ENCODE measurements at regions not wholly inside any gene's neighbourhood (a gene's known extent, or its start where the extent isn't known, plus 50 kb on each side); places are given as distances from the start of the nearest gene placed in this dataset.
"Not testable (repeated sequence)": the region's sequence is repeated elsewhere in the genome, so short reads cannot be mapped to it uniquely, and the experiment has no call there.

DNA sequence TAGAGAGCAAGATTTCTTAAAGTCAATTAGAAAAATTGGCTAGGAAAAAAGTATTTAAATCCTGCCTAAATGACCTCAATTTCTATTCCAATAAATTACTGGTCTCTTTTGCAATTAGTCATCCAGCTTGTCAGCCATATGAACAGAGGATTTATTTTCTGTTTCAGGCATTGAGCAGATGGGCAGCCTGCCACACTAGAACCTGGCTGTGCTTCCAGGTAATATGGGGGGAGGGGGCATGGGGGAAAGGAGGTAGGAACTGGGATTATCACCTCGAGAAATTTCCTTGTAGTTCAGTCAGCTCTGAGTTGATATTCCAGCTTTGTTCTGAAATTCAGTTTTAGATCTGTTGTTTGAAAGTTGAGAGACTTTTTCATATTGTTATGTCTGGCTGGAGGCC lies 206.3 kb upstream of the LCORL start:
- DNase-seq = no peak
- no peak for ATAC-seq
- intact Hi-C loops (cut with DNase I) = no loop called here

DNA sequence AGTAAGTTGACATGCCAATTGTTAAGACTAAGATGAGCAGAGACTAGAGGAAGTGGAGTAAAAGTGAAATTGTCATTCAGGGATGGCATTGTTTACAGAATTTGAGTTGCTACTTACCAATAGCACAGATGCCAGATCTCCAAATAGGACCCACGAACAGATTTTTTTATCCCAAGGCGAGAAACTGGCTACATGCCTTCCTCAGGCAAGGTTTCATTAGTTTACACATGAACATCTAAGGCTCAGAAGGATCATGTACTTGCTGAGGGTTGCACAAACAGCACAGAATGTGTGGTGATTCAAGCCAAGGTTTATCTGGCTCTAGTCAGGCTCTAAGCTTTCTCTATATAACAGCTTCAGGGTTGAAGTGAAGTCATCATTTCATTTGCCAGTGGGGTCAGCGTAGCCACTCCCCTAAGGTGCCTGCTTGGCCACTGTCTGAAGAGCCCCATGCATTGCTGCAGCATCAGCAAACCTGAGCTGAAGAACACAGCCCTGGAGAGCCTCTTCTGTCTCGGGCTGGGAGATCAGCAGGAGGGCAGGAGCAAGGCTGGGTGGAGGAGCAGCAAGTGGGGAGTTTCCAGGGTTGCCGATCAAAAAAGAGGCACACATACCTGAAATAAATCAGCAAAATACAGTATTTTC lies 193.0 kb upstream of the LCORL start:
- ATAC-seq (no peak), DNase-seq (no peak)
- intact Hi-C loops (cut with DNase I) = no loop called here

DNA sequence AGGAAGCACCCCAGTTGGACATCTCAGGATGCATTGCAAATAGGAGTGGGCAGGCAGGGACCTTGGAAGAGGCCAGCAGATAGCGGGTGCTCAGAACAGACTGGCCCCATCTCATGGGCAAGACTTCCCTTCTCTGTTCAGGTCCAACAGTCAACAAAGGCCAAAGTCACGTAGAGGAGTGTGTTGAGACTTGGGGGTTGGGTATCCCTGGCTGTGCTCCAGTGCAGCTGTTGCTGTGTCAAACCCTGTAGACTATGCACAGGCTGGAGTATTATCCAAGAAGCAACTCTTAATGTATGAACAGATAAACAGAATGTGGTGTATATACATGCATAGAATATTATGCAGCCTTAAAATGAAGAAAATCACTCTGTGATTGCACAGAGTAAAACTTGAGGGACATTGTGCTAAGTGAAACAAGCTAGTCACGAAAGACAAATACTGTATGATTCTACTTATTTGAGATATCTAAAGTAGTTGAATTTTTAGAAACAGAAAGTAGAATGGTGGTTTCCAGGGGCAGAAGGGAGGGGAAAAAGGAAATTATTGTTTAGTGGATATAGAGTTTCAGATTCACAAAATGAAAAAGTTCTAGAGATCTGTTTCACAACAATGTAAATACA lies 192.1 kb upstream of the LCORL start:
- intact Hi-C loops (cut with DNase I) = no loop called here
- DNase-seq = no peak
- no peak for ATAC-seq

DNA sequence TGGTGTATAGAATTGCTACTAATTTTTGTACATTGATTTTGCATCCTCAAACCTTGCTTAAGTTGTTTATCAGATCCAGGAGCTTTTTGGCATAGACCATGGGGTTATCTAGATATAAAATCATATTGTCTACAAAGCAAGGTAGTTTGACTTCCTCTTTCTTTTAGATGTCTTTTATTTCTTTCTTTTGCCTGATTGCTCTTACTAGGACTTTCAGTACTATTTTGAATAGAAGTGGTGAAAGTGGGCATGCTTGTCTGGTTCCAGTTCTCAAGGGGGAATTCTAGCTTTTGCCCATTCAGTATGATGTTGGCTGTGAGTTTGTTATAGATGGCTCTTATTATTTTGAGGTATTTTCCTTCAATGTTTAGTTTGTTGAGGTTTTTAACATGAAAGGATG lies 187.9 kb upstream of the LCORL start:
- ATAC-seq (no peak), DNase-seq (no peak)
- intact Hi-C loops (cut with DNase I) = no loop called here

DNA sequence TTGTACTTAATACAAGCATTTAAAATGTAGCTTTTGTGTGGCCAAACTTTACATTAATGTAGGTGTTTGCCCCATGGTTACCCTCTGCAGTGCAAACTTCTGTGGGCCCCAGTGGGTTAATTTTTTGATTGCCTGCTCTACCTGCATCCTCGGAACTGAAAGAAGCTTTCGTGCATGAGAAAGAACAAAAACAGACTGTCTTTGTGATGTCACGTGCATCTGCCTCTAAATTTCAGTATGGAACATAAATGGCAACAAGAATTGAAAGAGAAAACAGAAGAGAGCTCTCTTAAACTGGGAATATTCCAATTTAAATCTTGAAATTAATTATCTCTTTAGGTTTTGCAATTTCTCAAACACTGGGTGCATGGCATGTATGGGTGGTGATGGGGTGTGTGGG lies 182.4 kb upstream of the LCORL start:
- ATAC-seq = no peak
- no peak for DNase-seq
- intact Hi-C loops (cut with DNase I) = no loop called here

GRCh38 chr4:18202486-18202885 lies 180.9 kb upstream of the LCORL start:
- ATAC-seq (no peak), DNase-seq (no peak)
- intact Hi-C loops (cut with DNase I) = no loop called here

DNA sequence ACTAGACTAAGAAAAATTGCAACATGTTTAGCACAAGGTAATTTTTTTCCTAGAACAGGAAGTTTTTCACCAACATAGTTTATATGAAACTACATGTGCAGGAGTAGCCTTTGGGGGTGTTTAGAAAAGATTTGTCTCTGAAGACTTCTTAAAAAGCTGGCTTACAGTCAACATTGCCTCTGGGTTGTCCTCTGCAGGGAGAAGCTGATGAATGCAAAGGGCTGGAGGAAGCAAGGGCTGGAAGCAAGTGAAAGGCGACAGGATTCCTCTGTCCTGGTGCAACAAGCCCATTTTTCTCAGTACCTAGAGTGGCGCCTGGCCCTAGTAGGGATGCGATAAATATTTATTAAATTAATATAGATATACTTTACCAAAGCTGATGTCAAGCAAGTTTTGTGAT lies 180.3 kb upstream of the LCORL start:
- DNase-seq (no peak), ATAC-seq (no peak)
- intact Hi-C loops (cut with DNase I) = no loop called here

DNA sequence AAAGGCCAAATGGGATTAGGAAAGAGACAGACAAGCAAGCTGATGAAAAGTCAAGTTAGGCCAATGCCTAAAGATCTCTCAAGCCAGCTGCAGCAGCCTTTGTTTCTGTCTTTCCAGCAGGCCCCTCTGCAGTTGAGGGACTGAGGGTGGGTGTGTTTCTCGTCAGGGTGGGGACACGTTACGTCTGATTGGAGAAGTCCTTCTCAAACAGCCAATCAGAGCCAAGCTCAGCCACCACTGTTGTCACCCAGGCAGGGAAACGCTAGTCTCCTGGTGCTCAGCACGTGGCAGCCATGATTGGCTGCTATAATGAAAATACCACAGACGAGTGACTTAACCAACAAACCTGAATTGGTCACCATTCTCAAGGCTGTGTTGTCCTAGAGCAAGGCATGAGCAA lies 177.1 kb upstream of the LCORL start:
- intact Hi-C loops (cut with DNase I) = no loop called here
- ATAC-seq (no peak), DNase-seq (no peak)

GRCh38 chr4:18197467-18197866 lies 175.9 kb upstream of the LCORL start:
- intact Hi-C loops (cut with DNase I) = no loop called here
- ATAC-seq = no peak
- DNase-seq = no peak

DNA sequence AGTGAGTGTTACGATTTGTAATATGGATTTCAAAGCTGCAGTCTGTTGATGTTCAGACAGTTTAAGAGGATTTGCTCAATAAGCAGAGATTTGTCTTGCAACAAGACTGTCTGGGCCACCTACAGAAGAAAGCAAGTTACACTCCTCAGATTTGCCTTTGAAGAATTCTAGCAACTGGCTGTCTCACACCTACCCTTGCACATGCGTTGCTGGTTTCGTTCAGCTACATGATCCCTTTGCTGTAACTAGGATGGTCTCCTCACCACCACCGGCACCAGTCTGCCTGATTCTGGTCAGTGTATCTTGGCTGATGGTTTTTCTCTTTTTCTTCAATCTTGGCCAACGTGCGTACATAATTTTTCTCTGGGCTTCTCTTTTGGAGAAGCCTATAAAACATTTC lies 172.7 kb upstream of the LCORL start:
- no peak for DNase-seq
- intact Hi-C loops (cut with DNase I) = no loop called here
- ATAC-seq = no peak

DNA sequence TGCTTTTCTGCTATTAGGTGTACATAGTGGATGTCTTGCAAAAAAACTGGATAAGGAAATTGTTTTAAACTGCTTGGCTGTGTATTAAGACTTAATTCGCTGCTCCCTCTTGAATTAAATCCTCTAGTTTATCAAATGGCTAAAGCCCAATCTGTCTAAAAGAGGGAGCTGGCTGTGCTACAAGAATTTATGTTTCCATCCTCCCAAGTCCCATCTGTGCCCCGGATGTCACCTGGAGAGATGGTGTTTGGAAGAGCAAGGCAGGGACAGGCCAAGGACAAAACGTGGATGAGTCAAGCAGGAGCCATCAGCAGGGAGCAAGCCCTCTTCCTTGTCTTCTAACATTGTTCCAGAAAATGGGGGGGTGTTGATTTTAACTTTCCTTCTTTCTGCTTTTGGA lies 171.3 kb upstream of the LCORL start:
- DNase-seq (no peak), ATAC-seq (no peak)
- intact Hi-C loops (cut with DNase I) = no loop called here

GRCh38 chr4:18185491-18185890 lies 163.9 kb upstream of the LCORL start:
- ATAC-seq = no peak
- intact Hi-C loops (cut with DNase I) = no loop called here
- DNase-seq = no peak

GRCh38 chr4:18180892-18181291 lies 159.3 kb upstream of the LCORL start:
- intact Hi-C loops (cut with DNase I) = no loop called here
- DNase-seq (no peak), ATAC-seq (no peak)

DNA sequence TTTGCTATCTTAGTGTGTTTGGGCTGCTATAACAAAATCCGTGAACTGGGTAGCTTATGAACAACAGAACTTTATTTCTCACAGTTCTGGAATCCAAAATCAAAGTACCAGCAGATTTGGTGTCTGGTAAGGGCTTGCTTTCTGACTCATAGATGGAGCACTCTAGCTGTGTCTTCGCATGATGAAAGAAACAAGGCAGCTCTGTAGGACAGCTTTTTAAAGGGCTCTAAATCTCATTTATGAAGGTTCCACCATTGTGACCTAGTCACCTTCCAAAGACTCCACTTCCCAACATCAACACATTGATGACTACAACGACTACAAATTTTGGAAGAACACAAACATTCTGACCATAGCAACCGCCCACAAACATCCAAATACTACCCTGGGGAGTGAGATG lies 158.6 kb upstream of the LCORL start:
- intact Hi-C loops (cut with DNase I) = no loop called here
- ATAC-seq (no peak), DNase-seq (no peak)

- intact Hi-C loops (cut with DNase I) = no loop called here
- DNase-seq (no peak), ATAC-seq (no peak)
Observed at GRCh38 chr4:18171896-18172295, 150.3 kb upstream of the LCORL start.

- DNase-seq (no peak), ATAC-seq (no peak)
- intact Hi-C loops (cut with DNase I) = no loop called here
Observed at GRCh38 chr4:18167831-18168230, 146.3 kb upstream of the LCORL start.

- DNase-seq = no peak
- no peak for ATAC-seq
- intact Hi-C loops (cut with DNase I) = no loop called here
Observed at GRCh38 chr4:18166925-18167324, 145.4 kb upstream of the LCORL start.

GRCh38 chr4:18162453-18162852 lies 140.9 kb upstream of the LCORL start:
- intact Hi-C loops (cut with DNase I) = no loop called here
- ATAC-seq (no peak), DNase-seq (no peak)

- intact Hi-C loops (cut with DNase I); ATAC-seq: not testable (repeated sequence)
Observed at GRCh38 chr4:18159117-18159912, 137.8 kb upstream of the LCORL start.

DNA sequence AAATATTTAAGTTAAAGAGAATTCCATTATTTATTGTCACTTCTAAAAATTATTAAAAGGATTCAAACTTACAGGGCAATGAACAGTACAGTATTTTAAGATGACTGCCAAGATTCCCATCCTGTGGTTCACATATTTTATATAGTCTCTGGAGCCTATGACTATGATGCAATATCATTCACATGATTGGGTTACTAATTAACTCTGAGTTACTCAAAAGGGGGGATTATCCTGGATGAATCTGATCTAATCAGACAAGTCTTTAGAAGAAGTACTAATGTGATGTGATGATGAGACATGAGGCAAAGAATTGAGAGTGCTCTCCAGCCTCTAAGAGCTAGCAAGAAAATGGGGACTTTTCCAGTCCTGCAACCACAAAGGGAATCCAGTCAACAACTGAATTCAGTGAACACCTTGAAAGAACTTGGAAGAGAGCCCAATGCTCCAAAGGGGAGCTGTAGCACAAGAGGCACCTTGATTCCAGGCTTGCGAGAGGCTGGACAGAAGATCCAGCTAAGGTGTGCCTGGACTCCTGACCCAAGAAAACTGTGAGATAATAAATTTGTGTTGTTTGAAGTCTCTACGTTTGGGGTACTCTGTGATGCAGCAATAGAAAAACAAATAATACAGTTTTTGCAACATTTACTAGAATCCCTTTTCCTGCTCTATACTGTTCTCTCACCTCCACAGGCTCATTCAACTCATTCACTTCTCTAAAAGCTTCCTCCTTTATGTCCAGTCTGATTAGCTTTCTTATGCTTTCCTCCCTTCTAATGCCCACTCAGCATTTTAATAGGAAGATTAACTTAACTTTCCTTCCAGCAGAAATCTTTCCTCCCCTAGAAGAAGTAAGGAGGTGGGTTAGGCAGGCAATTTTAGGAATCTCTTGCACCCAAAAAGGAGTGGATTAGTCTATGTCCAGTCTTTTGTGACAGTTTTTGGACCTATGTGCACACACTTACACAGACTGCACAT lies 133.8 kb upstream of the LCORL start:
- DNase-seq = no peak
- ATAC-seq = no peak
- intact Hi-C loops (cut with DNase I) = no loop called here

More at GRCh38 chr4:18159117-18159912, 137.8 kb upstream of the LCORL start:
- DNase-seq = not testable (repeated sequence)
